Keratinocyte (primary cell): ENCODE measurements at regions not wholly inside any gene's neighbourhood (a gene's known extent, or its start where the extent isn't known, plus 50 kb on each side); places are given as distances from the start of the nearest gene placed in this dataset.

Experiments
- DNase-seq: peaks from one replicate; pipeline ENCODE4 v3.0.0-alpha.2; 2011; ENCODE audit warnings: low read depth, missing footprints, low spot score
- FAIRE-seq: peaks from 2 replicates; lab custom pipeline; 2011; peaks lifted over from hg19 to GRCh38; lab: Jason Lieb, UNC
- H2AFZ ChIP-seq: 2 replicates; pipeline ENCODE4 v1.6.0; 2012; ENCODE audit warnings: low read length, control low read depth, inconsistent platforms; ENCODE audit not compliant: control insufficient read depth
- H3K27ac ChIP-seq: 2 replicates; pipeline ENCODE4 v1.5.1; 2011; ENCODE audit warnings: low read length; ENCODE audit not compliant: control insufficient read depth, insufficient read depth
- H3K27me3 ChIP-seq: 3 replicates; pipeline ENCODE4 v1.6.0; 2011; ENCODE audit warnings: low read length; ENCODE audit not compliant: control insufficient read depth, insufficient read depth; ENCODE audit errors: extremely low read depth
- H3K36me3 ChIP-seq, 2 experiments: 2 replicates in 1 of 2; 3 replicates in 1 of 2; pipeline ENCODE4 v1.5.1; 2011; ENCODE audit warnings: low read length in 2 of 2, mild to moderate bottlenecking in 1 of 2; ENCODE audit not compliant: control insufficient read depth in 2 of 2, insufficient read depth in 2 of 2; ENCODE audit errors: extremely low read depth in 1 of 2
- H3K4me1 ChIP-seq: 3 replicates; pipeline ENCODE4 v1.5.1; 2011; ENCODE audit warnings: low read length; ENCODE audit not compliant: control insufficient read depth, insufficient read depth; ENCODE audit errors: extremely low read depth
- H3K4me2 ChIP-seq: 3 replicates; pipeline ENCODE4 v1.6.0; 2011; ENCODE audit warnings: low read depth, low read length; ENCODE audit not compliant: control insufficient read depth, insufficient read depth; ENCODE audit errors: extremely low read depth
- H3K4me3 ChIP-seq, 3 experiments: fragments of 200-600 bp in 1 of 3; sonication (generic) in 1 of 3; 2 replicates in 2 of 3; 3 replicates in 1 of 3; pipeline ENCODE4 v1.5.1; 2011 to 2016; ENCODE audit warnings: low read length in 3 of 3, mild to moderate bottlenecking in 3 of 3, control low read depth in 2 of 3, inconsistent platforms in 1 of 3, low read depth in 1 of 3, mixed read lengths in 1 of 3, mixed run types in 1 of 3, moderate library complexity in 1 of 3; ENCODE audit not compliant: control insufficient read depth in 2 of 3, insufficient read depth in 2 of 3; ENCODE audit errors: extremely low read depth in 1 of 3
- H3K79me2 ChIP-seq: 2 replicates; pipeline ENCODE4 v1.6.0; 2012; ENCODE audit warnings: low read length; ENCODE audit not compliant: control insufficient read depth, insufficient read depth
- H3K9ac ChIP-seq: 3 replicates; pipeline ENCODE4 v1.6.0; 2011; ENCODE audit warnings: low read length; ENCODE audit not compliant: control insufficient read depth, insufficient read depth; ENCODE audit errors: extremely low read depth
- H3K9me1 ChIP-seq: 3 replicates; pipeline ENCODE4 v1.6.0; 2011; ENCODE audit warnings: low read length; ENCODE audit not compliant: control insufficient read depth, insufficient read depth; ENCODE audit errors: extremely low read depth
- H3K9me3 ChIP-seq: 2 replicates; pipeline ENCODE4 v1.5.1; 2012; ENCODE audit warnings: low read depth, low read length; ENCODE audit not compliant: control insufficient read depth
- H4K20me1 ChIP-seq: 3 replicates; pipeline ENCODE4 v1.6.0; 2011; ENCODE audit warnings: low read length; ENCODE audit not compliant: control insufficient read depth, insufficient read depth; ENCODE audit errors: extremely low read depth
- EZH2 ChIP-seq: IDR thresholded peaks from one replicate; pipeline ENCODE4 v1.6.1; 2012; ENCODE audit warnings: inconsistent platforms, mild to moderate bottlenecking, low read length, moderate library complexity
- dilution Hi-C: fragments of 300-500 bp; cut with MboI; formaldehyde crosslinking; loops from one replicate; pipeline ENCODE4 v1.7.0; 2020; ENCODE audit warnings: low sequenced_read_pairs; ENCODE audit not compliant: extremely low pct_ligation_motif_present
- TF ChIP-seq, protein P1 (sequence below), 3 experiments: IDR thresholded peaks in 1 of 3; conservative IDR thresholded peaks in 1 of 3; optimal IDR thresholded peaks in 1 of 3; 2 replicates in 2 of 3; 3 replicates in 1 of 3; pipeline versions ENCODE3 to v1.5.1; 2011; ENCODE audit warnings: low read length in 3 of 3, mild to moderate bottlenecking in 3 of 3, moderate library complexity in 2 of 3, control low read depth in 1 of 3, inconsistent platforms in 1 of 3; ENCODE audit not compliant: insufficient read depth in 2 of 3; ENCODE audit errors: extremely low read depth in 1 of 3

DNA sequence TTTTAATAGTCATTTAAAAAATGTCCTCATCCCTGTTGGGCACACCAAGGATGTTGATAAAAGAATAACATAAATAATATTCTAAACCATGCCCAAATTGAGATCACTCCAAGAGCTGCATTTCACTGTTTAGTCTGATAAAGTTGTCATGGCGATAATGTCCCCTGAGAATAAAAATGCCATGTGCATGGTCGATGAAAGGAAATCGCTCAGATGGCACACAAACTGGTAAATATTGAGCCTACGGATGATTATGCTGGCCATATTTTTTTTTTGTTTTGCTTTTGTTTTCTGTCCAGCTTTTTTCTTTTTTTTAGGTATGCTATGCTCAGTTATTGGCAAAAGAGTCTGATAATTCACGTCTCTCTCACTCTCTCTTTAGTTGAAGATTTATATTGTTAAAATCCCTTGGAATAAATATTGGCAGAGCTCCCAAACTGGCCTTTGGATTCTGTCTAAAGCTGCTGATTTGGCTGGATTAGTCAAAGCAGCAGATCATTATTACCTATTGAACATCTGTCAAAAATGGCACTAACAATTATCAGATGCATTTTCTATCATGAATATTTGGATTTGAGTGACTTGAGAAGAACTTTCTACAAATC is 643.8 kb downstream of the SQOR start:
- H3K9me3 ChIP-seq = no peaks in the 10 kb centered on the region
- TF ChIP-seq, protein P1, sequence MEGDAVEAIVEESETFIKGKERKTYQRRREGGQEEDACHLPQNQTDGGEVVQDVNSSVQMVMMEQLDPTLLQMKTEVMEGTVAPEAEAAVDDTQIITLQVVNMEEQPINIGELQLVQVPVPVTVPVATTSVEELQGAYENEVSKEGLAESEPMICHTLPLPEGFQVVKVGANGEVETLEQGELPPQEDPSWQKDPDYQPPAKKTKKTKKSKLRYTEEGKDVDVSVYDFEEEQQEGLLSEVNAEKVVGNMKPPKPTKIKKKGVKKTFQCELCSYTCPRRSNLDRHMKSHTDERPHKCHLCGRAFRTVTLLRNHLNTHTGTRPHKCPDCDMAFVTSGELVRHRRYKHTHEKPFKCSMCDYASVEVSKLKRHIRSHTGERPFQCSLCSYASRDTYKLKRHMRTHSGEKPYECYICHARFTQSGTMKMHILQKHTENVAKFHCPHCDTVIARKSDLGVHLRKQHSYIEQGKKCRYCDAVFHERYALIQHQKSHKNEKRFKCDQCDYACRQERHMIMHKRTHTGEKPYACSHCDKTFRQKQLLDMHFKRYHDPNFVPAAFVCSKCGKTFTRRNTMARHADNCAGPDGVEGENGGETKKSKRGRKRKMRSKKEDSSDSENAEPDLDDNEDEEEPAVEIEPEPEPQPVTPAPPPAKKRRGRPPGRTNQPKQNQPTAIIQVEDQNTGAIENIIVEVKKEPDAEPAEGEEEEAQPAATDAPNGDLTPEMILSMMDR (optimal IDR thresholded peaks at IDR 0.05 in 1 of 3, IDR thresholded peaks at IDR 0.05 in 1 of 3, conservative IDR thresholded peaks at IDR 0.05 in 1 of 3; ENCODE audit: extremely low read depth in 1 of 3, insufficient read depth in 2 of 3, low read length in 3 of 3) = no peak
- TF ChIP-seq EZH2 = no peak
- H3K9ac ChIP-seq = no peak overlapping the region
- H3K9me1 ChIP-seq = no peaks in the 10 kb centered on the region
- no peaks in the 10 kb centered on the region for H3K79me2 ChIP-seq
- dilution Hi-C loops = no loop called here
- H3K4me3 ChIP-seq = no peak overlapping the region
- H3K4me1 ChIP-seq = no peaks in the 10 kb centered on the region
- no peak overlapping the region for H2AFZ ChIP-seq
- H3K36me3 ChIP-seq = no peaks in the 10 kb centered on the region
- H3K4me2 ChIP-seq = no peak overlapping the region
- no peak for FAIRE-seq
- H3K27ac ChIP-seq = no peak overlapping the region
- no peaks in the 10 kb centered on the region for H4K20me1 ChIP-seq
- no peaks in the 10 kb centered on the region for H3K27me3 ChIP-seq
- no peak for DNase-seq

DNA sequence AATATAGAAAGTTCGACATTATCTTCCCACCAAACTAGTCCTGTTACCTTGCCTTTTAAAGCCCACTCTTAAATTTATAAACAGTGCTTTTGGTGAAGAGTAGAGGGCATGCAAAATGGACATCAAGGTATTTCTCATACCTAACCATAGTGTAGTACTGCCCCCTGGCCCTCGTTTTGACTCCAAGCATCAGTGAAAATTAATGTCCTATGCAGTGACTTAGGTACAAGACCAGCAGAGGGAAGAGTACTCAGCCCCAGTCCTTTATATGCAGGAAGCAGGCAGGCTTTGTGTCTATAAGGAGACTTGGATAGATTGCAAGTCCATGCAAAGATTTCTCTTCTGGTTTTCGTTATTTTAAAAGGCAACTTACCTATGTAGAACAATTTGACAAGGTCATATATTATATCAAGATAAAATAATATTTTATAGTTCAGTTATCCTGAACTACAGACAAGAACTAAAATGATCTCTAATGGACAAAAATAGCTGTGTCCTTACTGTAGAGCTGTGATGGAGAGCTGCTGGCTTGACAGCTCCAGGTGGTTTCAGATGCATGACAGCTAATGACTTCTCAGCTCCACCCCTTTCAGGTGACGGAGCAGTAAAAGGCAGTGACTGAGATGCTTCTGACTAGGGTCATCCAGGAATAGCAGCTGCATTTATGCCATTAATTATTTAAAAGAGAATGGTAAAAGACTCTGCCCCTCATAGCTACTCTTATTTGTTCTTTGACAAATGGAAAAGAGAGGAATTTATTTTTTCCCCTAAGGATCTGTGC is 646.1 kb downstream of the SQOR start:
- DNase-seq (no peak), FAIRE-seq (no peak)
- dilution Hi-C loops = no loop called here
- TF ChIP-seq, protein P1 (optimal IDR thresholded peaks at IDR 0.05 in 1 of 3, IDR thresholded peaks at IDR 0.05 in 1 of 3, conservative IDR thresholded peaks at IDR 0.05 in 1 of 3; ENCODE audit: extremely low read depth in 1 of 3, insufficient read depth in 2 of 3, low read length in 3 of 3) = no peak
- no peak for TF ChIP-seq EZH2
- Histone ChIP-seq H4K20me1 (no peaks in the 10 kb centered on the region), H3K9me3 (no peaks in the 10 kb centered on the region), H3K9ac (no peak overlapping the region), H3K27ac (no peak overlapping the region), H3K79me2 (no peaks in the 10 kb centered on the region), H3K27me3 (no peaks in the 10 kb centered on the region), H3K4me2 (no peak overlapping the region), H3K4me3 (no peak overlapping the region), H3K4me1 (no peaks in the 10 kb centered on the region), H2AFZ (no peak overlapping the region), H3K36me3 (no peaks in the 10 kb centered on the region), H3K9me1 (no peaks in the 10 kb centered on the region)
